ENCODE measurements at regions not wholly inside any gene's neighbourhood (a gene's known extent, or its start where the extent isn't known, plus 50 kb on each side); places are given as distances from the start of the nearest gene placed in this dataset.

- TF ChIP-seq CTBP2 (IDR thresholded peaks at IDR 0.05; ENCODE audit: borderline replicate concordance, insufficient read depth, insufficient read length, low read length) (no peak), RNF2 (IDR thresholded peaks at IDR 0.05; ENCODE audit: borderline replicate concordance, low read depth, low read length, missing control alignments, poor library complexity, severe bottlenecking) (no peak), JUN (IDR thresholded peaks at IDR 0.05; ENCODE audit: low read depth, low read length) (no peak), SIN3A (conservative IDR thresholded peaks at IDR 0.05 in 1 of 2, IDR thresholded peaks at IDR 0.05 in 1 of 2; ENCODE audit: low read depth in 1 of 2, low read length in 2 of 2) (no peak), EP300 (IDR thresholded peaks at IDR 0.05; ENCODE audit: borderline replicate concordance in 1 of 2, low read depth in 2 of 2, low read length in 2 of 2) (no peak), ATF3 (IDR thresholded peaks at IDR 0.05; ENCODE audit: insufficient read depth, low read depth, low read length) (no peak), TAF1 (IDR thresholded peaks at IDR 0.05; ENCODE audit: low read depth, low read length) (no peak), ZNF274 (IDR thresholded peaks at IDR 0.05; ENCODE audit: borderline replicate concordance, extremely low read depth, low read length) (no peak), HDAC2 (IDR thresholded peaks at IDR 0.05; ENCODE audit: borderline replicate concordance in 1 of 2, low read depth in 2 of 2, low read length in 2 of 2) (no peak)
Measured at GRCh38 chrX:139063364-139063763, 351.8 kb upstream of the FGF13 start (continued).
